Muscle of arm (tissue), 1 donor: ENCODE measurements at regions not wholly inside any gene's neighbourhood (a gene's known extent, or its start where the extent isn't known, plus 50 kb on each side); places are given as distances from the start of the nearest gene placed in this dataset.

Experiments
- DNase-seq: peaks from one replicate; pipeline ENCODE4 v3.0.0-alpha.2; 2013

GRCh38 chr16:51474414-51475091 is 323.5 kb upstream of the SALL1 start:
- DNase-seq, result no peak

- no peak for DNase-seq
Measured at GRCh38 chr16:51473091-51473490, 322.0 kb upstream of the SALL1 start.

- DNase-seq, result no peak
Measured at GRCh38 chr16:51470492-51470891, 319.4 kb upstream of the SALL1 start.

GRCh38 chr16:51464996-51465395 is 313.9 kb upstream of the SALL1 start:
- DNase-seq, result no peak

- DNase-seq, result no peak
Measured at GRCh38 chr16:51461255-51461654, 310.2 kb upstream of the SALL1 start.

- no peak for DNase-seq
Measured at GRCh38 chr16:51458356-51459140, 307.5 kb upstream of the SALL1 start.

- DNase-seq, result no peak
Measured at GRCh38 chr16:51457775-51458174, 306.7 kb upstream of the SALL1 start.

- DNase-seq, result no peak
Measured at GRCh38 chr16:51455398-51455797, 304.3 kb upstream of the SALL1 start.

- no peak for DNase-seq
Measured at GRCh38 chr16:51453251-51453650, 302.2 kb upstream of the SALL1 start.

GRCh38 chr16:51450909-51451308 is 299.8 kb upstream of the SALL1 start:
- peak; percentile 7 for DNase-seq

- DNase-seq, result peak; percentile 7
Measured at GRCh38 chr16:51450376-51450775, 299.3 kb upstream of the SALL1 start.

GRCh38 chr16:51449441-51449840 is 298.4 kb upstream of the SALL1 start:
- no peak for DNase-seq

- no peak for DNase-seq
Measured at GRCh38 chr16:51445250-51445649, 294.2 kb upstream of the SALL1 start.

GRCh38 chr16:51443934-51444333 is 292.9 kb upstream of the SALL1 start:
- DNase-seq, result no peak

GRCh38 chr16:51442141-51442870 is 291.2 kb upstream of the SALL1 start:
- DNase-seq, result no peak

- peak; percentile 4 for DNase-seq
Measured at GRCh38 chr16:51440131-51440889, 289.2 kb upstream of the SALL1 start.

- DNase-seq, result no peak
Measured at GRCh38 chr16:51439271-51439670, 288.2 kb upstream of the SALL1 start.

- no peak for DNase-seq
Measured at GRCh38 chr16:51436742-51437141, 285.7 kb upstream of the SALL1 start.

GRCh38 chr16:51434567-51435198 is 283.6 kb upstream of the SALL1 start:
- DNase-seq, result no peak

GRCh38 chr16:51433599-51433998 is 282.5 kb upstream of the SALL1 start:
- DNase-seq, result no peak

GRCh38 chr16:51431517-51432241 is 280.6 kb upstream of the SALL1 start:
- DNase-seq, result no peak
